Forelimb muscle (tissue), 1 donor: ENCODE measurements at regions not wholly inside any gene's neighbourhood (a gene's known extent, or its start where the extent isn't known, plus 50 kb on each side); places are given as distances from the start of the nearest gene placed in this dataset.
"Not testable (repeated sequence)": the region's sequence is repeated elsewhere in the genome, so short reads cannot be mapped to it uniquely, and the experiment has no call there.

ENCODE experiments used
- DNase-seq: peaks from one replicate; pipeline ENCODE4 v3.0.0-alpha.2; 2013; ENCODE audit warnings: low read depth

GRCh38 chr3:34865346-34865745 lies 774.0 kb upstream of the ARPP21 start:
- DNase-seq, result no peak

GRCh38 chr3:34868935-34869334 lies 770.4 kb upstream of the ARPP21 start:
- no peak for DNase-seq

- DNase-seq, result no peak
Measured at GRCh38 chr3:34869696-34870095, 769.6 kb upstream of the ARPP21 start.

GRCh38 chr3:34872406-34872805 lies 766.9 kb upstream of the ARPP21 start:
- DNase-seq, result no peak

- DNase-seq, result no peak
Measured at GRCh38 chr3:34876997-34877396, 762.3 kb upstream of the ARPP21 start.

- DNase-seq, result no peak
Measured at GRCh38 chr3:34878488-34878887, 760.8 kb upstream of the ARPP21 start.

GRCh38 chr3:34881026-34881425 lies 758.3 kb upstream of the ARPP21 start:
- no peak for DNase-seq

GRCh38 chr3:34882764-34883163 lies 756.6 kb upstream of the ARPP21 start:
- DNase-seq, result no peak

- no peak for DNase-seq
Measured at GRCh38 chr3:34884007-34884406, 755.3 kb upstream of the ARPP21 start.

- DNase-seq, result no peak
Measured at GRCh38 chr3:34886443-34886842, 752.9 kb upstream of the ARPP21 start.

- DNase-seq, result no peak
Measured at GRCh38 chr3:34889641-34890040, 749.7 kb upstream of the ARPP21 start.

- no peak for DNase-seq
Measured at GRCh38 chr3:34890247-34890646, 749.1 kb upstream of the ARPP21 start.

GRCh38 chr3:34891941-34892340 lies 747.4 kb upstream of the ARPP21 start:
- DNase-seq, result no peak

- no peak for DNase-seq
Measured at GRCh38 chr3:34895841-34896240, 743.5 kb upstream of the ARPP21 start.

GRCh38 chr3:34909679-34910078 lies 729.6 kb upstream of the ARPP21 start:
- DNase-seq, result not testable (repeated sequence)

GRCh38 chr3:34919025-34919424 lies 720.3 kb upstream of the ARPP21 start:
- no peak for DNase-seq

GRCh38 chr3:34920806-34921205 lies 718.5 kb upstream of the ARPP21 start:
- no peak for DNase-seq

GRCh38 chr3:34924961-34925360 lies 714.4 kb upstream of the ARPP21 start:
- no peak for DNase-seq

GRCh38 chr3:34925851-34926250 lies 713.5 kb upstream of the ARPP21 start:
- no peak for DNase-seq

GRCh38 chr3:34929036-34929435 lies 710.3 kb upstream of the ARPP21 start:
- no peak for DNase-seq

GRCh38 chr3:34934660-34935059 lies 704.7 kb upstream of the ARPP21 start:
- no peak for DNase-seq

GRCh38 chr3:34938784-34939183 lies 700.5 kb upstream of the ARPP21 start:
- DNase-seq, result no peak

- DNase-seq, result no peak
Measured at GRCh38 chr3:34942256-34942655, 697.1 kb upstream of the ARPP21 start.

GRCh38 chr3:34947834-34948233 lies 691.5 kb upstream of the ARPP21 start:
- peak; percentile 89 for DNase-seq

- peak; percentile 60 for DNase-seq
Measured at GRCh38 chr3:34948517-34948916, 690.8 kb upstream of the ARPP21 start.
